ENCODE measurements at regions not wholly inside any gene's neighbourhood (a gene's known extent, or its start where the extent isn't known, plus 50 kb on each side); places are given as distances from the start of the nearest gene placed in this dataset.

GRCh38 chr12:67068761-67069450 is 200.3 kb upstream of the CAND1 start:
- no peaks in the 10 kb centered on the region; the same call in 2 of the 3 replicates for H3K9me3 Mint-ChIP-seq
- no peak overlapping the region for H3K27ac Mint-ChIP-seq
- peaks cover 5% of the 10 kb centered on the region; the same call in 1 of the 2 replicates for H4K20me1 ChIP-seq (replicated peaks; ENCODE audit: insufficient read depth)

GRCh38 chr12:67069451-67070306 is 199.5 kb upstream of the CAND1 start:
- Mint-ChIP-seq H3K27me3 (ENCODE audit: insufficient read depth, low read depth, poor library complexity) (peaks cover 14% of the 10 kb centered on the region), H3K4me3 (peak overlapping the region; percentile 83), H3K36me3 (ENCODE audit: low read depth) (no peaks in the 10 kb centered on the region), H3K27ac (0 out of 2 replicates have a peak overlapping the region, but pooled peaks have one; percentile 26), H3K4me1 (peaks cover 21% of the 10 kb centered on the region), H3K9me3 (no peaks in the 10 kb centered on the region; the same call in 2 of the 3 replicates)
- H3F3A ChIP-seq (replicated peaks; ENCODE audit: low read depth): peaks cover 6% of the 10 kb centered on the region; the same call in 1 of the 2 replicates
- H3K4me2 ChIP-seq: peak overlapping the region; percentile 97
- H2AFZ ChIP-seq: peak overlapping the region; percentile 95
- no peaks in the 10 kb centered on the region for H3K9me2 ChIP-seq (ENCODE audit: insufficient read depth)
- no peak overlapping the region for H3K27ac ChIP-seq (ENCODE audit: low read depth)
- DNase-seq (ENCODE audit: low spot score): peak; percentile 87
- no peaks in the 10 kb centered on the region for H3K36me3 ChIP-seq (ENCODE audit: insufficient read depth)
- H3K4me1 ChIP-seq (ENCODE audit: insufficient read depth): peaks cover 19% of the 10 kb centered on the region
- peaks cover 33% of the 10 kb centered on the region for H3K27me3 ChIP-seq (ENCODE audit: insufficient read depth)
- peak overlapping the region; percentile 86 for H3K4me3 ChIP-seq
- peak; percentile 77 for ATAC-seq
- H4K20me1 ChIP-seq (replicated peaks; ENCODE audit: insufficient read depth): peaks cover 5% of the 10 kb centered on the region; the same call in 1 of the 2 replicates
- H3K79me2 ChIP-seq (replicated peaks; ENCODE audit: insufficient read depth): peaks cover 34% of the 10 kb centered on the region
- no peak for TF ChIP-seq CREB1 (CRISPR knock-in tag; IDR thresholded peaks at IDR 0.05; ENCODE audit: low read depth)
- peak; percentile 68 for TF ChIP-seq POLR2AphosphoS5 (IDR thresholded peaks at IDR 0.05; ENCODE audit: low read depth)

More at GRCh38 chr12:67068761-67069450, 200.3 kb upstream of the CAND1 start:
- peak overlapping the region; percentile 90 for H2AFZ ChIP-seq
- no peaks in the 10 kb centered on the region for H3K36me3 ChIP-seq (ENCODE audit: insufficient read depth)
- H3K9me2 ChIP-seq (ENCODE audit: insufficient read depth): no peaks in the 10 kb centered on the region
- no peak overlapping the region for H3K27ac ChIP-seq (ENCODE audit: low read depth)
- peak overlapping the region; percentile 86 for H3K4me3 ChIP-seq
- TF ChIP-seq POLR2AphosphoS5 (IDR thresholded peaks at IDR 0.05; ENCODE audit: low read depth) (peak; percentile 7; the same call in 1 of the 2 replicates), REST (IDR thresholded peaks at IDR 0.05; ENCODE audit: unreplicated experiment) (no peak)
- DNase-seq (ENCODE audit: low spot score) (peak; percentile 74), ATAC-seq (peak; percentile 57)
- H3K4me2 ChIP-seq: peak overlapping the region; percentile 97
- H3K4me1 ChIP-seq (ENCODE audit: insufficient read depth): peaks cover 19% of the 10 kb centered on the region
- H3K36me3 Mint-ChIP-seq (ENCODE audit: low read depth): no peaks in the 10 kb centered on the region
- H3K27me3 Mint-ChIP-seq (ENCODE audit: insufficient read depth, low read depth, poor library complexity): peaks cover 14% of the 10 kb centered on the region
- H3K4me1 Mint-ChIP-seq: peaks cover 21% of the 10 kb centered on the region
- peaks cover 6% of the 10 kb centered on the region; the same call in 1 of the 2 replicates for H3F3A ChIP-seq (replicated peaks; ENCODE audit: low read depth)
- H3K4me3 Mint-ChIP-seq: peak overlapping the region; percentile 96
- H3K79me2 ChIP-seq (replicated peaks; ENCODE audit: insufficient read depth): peaks cover 37% of the 10 kb centered on the region
- H3K27me3 ChIP-seq (ENCODE audit: insufficient read depth): peaks cover 33% of the 10 kb centered on the region
